AG04449 (cell line): ENCODE measurements at regions not wholly inside any gene's neighbourhood (a gene's known extent, or its start where the extent isn't known, plus 50 kb on each side); places are given as distances from the start of the nearest gene placed in this dataset.
"Not testable (repeated sequence)": the region's sequence is repeated elsewhere in the genome, so short reads cannot be mapped to it uniquely, and the experiment has no call there.

ENCODE experiments used
- CTCF ChIA-PET: fragments of 350-600 bp; formaldehyde crosslinking; extraction: SDS; loops from one replicate; lab custom pipeline; 2021; ENCODE audit warnings: antibody characterized with exemption; lab: Yijun Ruan, JAX
- POLR2A ChIA-PET: fragments of 400-600, 350-600 bp; formaldehyde crosslinking; extraction: SDS; loops from one replicate; lab custom pipeline; 2020; ENCODE audit warnings: antibody characterized with exemption, inconsistent platforms; lab: Yijun Ruan, JAX
- DNase-seq: peaks from one replicate; pipeline ENCODE4 v3.0.0-alpha.2; 2010; ENCODE audit warnings: low read depth, low spot score
- H3K4me3 ChIP-seq: 2 replicates; pipeline ENCODE4 v1.5.1; 2011; ENCODE audit warnings: low read depth, mild to moderate bottlenecking, control low read depth, low read length
- CTCF ChIP-seq: IDR thresholded peaks from one replicate; pipeline ENCODE4 v1.5.1; 2011; ENCODE audit warnings: mild to moderate bottlenecking, moderate library complexity, low read length, control low read depth, inconsistent platforms; ENCODE audit not compliant: insufficient read depth; ENCODE audit errors: missing control alignments

- TF ChIP-seq CTCF: no peak
- CTCF ChIA-PET: interaction anchor here (0.5 to 1.8 kb wide), 11 partner anchors 11 to 437 kb away, joined by 3 to 6 read pairs (median 4); no protein-coding TSS in a partner anchor
- no peak overlapping the region for H3K4me3 ChIP-seq
- POLR2A ChIA-PET: no interaction called here
- DNase-seq: no peak
These were observed 252.9 kb downstream of the TPBG start for GRCh38 chr6:82616386-82617028.

- DNase-seq: no peak
- TF ChIP-seq CTCF: no peak
- CTCF ChIA-PET: interaction anchor here (0.7 to 1.8 kb wide), 4 partner anchors 18 to 436 kb away, joined by 3 to 4 read pairs (median 4); no protein-coding TSS in a partner anchor
- H3K4me3 ChIP-seq: no peak overlapping the region
- POLR2A ChIA-PET: no interaction called here
These were observed 254.0 kb downstream of the TPBG start for GRCh38 chr6:82617648-82618047.

- ChIA-PET CTCF (no interaction called here), POLR2A (no interaction called here)
- no peak for DNase-seq
- no peak overlapping the region for H3K4me3 ChIP-seq
- no peak for TF ChIP-seq CTCF
These were observed 256.0 kb downstream of the TPBG start for GRCh38 chr6:82619573-82619972.

- ChIA-PET CTCF (no interaction called here), POLR2A (no interaction called here)
- TF ChIP-seq CTCF: no peak
These were observed 258.8 kb downstream of the TPBG start for GRCh38 chr6:82622461-82622860.

GRCh38 chr6:82624251-82624650 lies 260.6 kb downstream of the TPBG start:
- H3K4me3 ChIP-seq: no peak overlapping the region
- DNase-seq: no peak
- no peak for TF ChIP-seq CTCF
- ChIA-PET POLR2A (no interaction called here), CTCF (no interaction called here)

More at GRCh38 chr6:82622461-82622860, 258.8 kb downstream of the TPBG start:
- no peak overlapping the region for H3K4me3 ChIP-seq
- no peak for DNase-seq

GRCh38 chr6:82626946-82627345 lies 263.3 kb downstream of the TPBG start:
- CTCF ChIA-PET, POLR2A ChIA-PET, DNase-seq, H3K4me3 ChIP-seq: not testable (repeated sequence)

GRCh38 chr6:82629921-82630320 lies 266.3 kb downstream of the TPBG start:
- ChIA-PET CTCF (interaction anchor here (0.8 kb wide), 1 partner anchor 427 kb away, joined by 3 read pairs; no protein-coding TSS in a partner anchor), POLR2A (no interaction called here)
- TF ChIP-seq CTCF: no peak
- H3K4me3 ChIP-seq: no peak overlapping the region
- DNase-seq: no peak
